Fibroblast of mammary gland (primary cell): ENCODE measurements at regions not wholly inside any gene's neighbourhood (a gene's known extent, or its start where the extent isn't known, plus 50 kb on each side); places are given as distances from the start of the nearest gene placed in this dataset.
A peak's percentile ranks its signal among the peaks of the same experiment; 100 is the strongest.
"Not testable (repeated sequence)": the region's sequence is repeated elsewhere in the genome, so short reads cannot be mapped to it uniquely, and the experiment has no call there.

Experiments
- DNase-seq: peaks from one replicate; pipeline ENCODE4 v3.0.0-alpha.2; 2010; ENCODE audit warnings: low read depth
- H3K4me3 ChIP-seq: 2 replicates; pipeline ENCODE4 v1.5.1; 2011; ENCODE audit warnings: low read depth, mild to moderate bottlenecking, low read length, moderate library complexity; ENCODE audit not compliant: control insufficient read depth
- TF ChIP-seq, protein P1 (sequence below): conservative IDR thresholded peaks from 2 replicates; pipeline ENCODE4 v1.5.1; 2011; ENCODE audit warnings: low read depth, low read length, inconsistent platforms; ENCODE audit not compliant: control insufficient read depth, insufficient read depth

DNA sequence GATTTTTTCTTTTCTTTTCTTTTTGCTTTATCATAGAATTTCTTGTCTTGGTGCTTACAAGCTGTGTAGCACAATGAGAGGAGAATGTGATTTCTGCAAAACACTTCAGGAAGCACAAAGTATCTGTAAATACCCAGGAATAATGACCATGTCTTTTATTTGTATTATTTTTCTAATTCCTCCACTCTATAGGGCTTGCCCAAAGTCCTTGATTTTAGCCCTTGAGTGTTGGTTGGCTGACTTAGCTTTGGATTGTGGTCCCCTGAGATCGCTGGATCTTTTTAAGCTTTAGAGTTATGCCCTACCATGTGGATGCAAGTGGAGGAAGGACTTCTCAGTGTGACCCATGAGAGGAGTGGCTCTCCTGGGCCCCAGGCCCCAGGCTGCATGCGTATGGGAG lies 52.2 kb downstream of the HOXC4 start:
- DNase-seq, result not testable (repeated sequence)

DNA sequence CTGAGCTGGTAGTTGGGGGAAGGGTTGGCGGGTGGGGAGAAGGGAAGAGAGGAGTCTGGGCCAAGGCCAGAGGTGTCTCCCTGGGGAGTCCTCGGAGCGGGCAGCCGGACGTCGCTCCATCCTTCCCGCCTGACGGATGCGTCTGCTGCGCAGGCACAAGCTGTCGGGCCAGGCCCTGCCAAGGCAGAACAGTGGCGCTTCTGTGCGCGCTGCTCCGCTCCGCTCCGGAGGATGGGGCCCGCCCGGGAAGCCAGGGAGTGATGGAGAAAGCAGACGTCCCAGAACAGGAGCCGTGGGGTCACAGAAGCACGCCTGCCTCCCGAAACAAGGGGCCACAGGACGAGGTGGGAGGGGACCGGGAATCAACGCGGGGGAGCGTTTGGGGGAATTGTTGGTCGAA lies 52.6 kb downstream of the HOXC4 start:
- not testable (repeated sequence) for DNase-seq, H3K4me3 ChIP-seq

More for the DNA sequence above, 52.2 kb downstream of the HOXC4 start:
- not testable (repeated sequence) for H3K4me3 ChIP-seq

DNA sequence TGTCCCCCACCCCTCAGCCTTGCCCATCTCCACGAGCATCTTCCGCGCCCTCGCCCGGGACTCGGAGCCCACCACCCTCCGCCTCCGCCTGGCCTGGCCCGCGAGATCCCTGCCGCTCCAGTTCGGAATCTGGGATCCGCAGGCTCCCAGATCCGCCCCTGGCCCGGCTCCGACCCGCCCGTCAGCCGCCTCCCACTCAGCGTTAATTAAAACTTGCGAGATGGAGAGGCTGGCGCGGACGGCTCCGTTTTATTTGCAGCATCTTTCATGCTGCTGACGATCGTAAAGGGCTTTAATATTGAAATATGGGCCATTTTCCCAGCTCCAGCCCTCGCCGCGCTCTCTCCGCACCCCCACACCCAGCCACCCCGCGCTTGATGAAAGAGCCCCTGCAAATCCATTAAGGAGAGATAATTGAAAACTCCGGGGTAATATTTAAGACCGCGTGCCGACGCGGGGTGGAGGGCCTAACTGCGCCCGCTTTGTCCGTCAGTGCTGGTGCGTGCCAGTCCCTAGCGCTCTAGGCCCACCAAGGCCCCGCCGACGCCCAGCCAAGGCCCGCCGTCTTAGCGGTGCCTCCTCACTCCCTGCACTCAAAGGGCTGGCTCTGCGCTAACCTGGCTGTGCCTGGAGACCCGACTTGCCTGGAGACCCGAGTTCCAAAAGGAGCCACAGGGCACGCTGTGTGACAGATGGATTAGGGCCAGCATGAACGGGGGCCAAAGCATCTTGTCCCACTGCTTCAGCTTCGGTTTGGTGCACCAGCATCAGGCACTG lies 53.4 kb downstream of the HOXC4 start:
- DNase-seq, H3K4me3 ChIP-seq: not testable (repeated sequence)

DNA sequence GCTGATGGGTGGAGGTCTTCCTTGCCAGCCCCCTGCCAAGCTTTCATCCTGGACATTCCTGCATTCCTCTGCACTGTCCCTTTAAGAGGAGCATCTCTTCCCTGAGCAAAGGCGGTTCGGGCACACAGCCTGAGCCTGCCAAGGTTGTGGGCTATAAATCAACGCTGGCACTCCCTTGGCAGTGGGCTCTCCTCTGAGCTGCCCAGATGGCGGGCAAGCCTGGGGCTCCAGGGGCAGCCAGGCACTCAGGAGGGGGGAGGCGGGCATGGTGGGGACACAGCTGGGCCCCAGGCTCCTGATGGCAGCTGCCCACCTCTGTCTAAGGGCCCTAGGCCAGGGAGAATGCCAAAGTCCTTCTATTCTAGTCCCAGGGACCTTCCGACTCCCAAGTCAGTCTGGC lies 58.7 kb downstream of the HOXC4 start:
- not testable (repeated sequence) for H3K4me3 ChIP-seq, DNase-seq

DNA sequence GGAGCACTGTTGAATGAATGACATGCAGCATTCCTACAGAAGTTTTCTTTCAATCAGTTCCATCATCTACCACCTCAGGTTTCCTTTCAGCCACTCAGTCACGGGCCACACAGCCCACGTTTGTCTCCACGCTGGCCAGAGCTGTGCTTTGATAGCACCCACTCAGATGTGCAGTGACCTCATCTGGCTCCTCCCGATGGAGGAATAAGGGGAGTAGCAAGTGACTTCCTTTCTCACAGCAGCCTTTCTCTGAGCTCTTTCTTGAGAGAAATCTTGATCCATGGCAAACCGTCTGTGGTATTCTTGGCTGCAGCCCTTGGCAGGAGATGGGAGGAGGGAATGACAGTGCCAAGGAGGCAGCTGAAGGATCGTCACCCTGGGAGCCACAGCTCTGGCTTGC lies 62.4 kb downstream of the HOXC4 start:
- peak; percentile 42 for DNase-seq
- not testable (repeated sequence) for H3K4me3 ChIP-seq

DNA sequence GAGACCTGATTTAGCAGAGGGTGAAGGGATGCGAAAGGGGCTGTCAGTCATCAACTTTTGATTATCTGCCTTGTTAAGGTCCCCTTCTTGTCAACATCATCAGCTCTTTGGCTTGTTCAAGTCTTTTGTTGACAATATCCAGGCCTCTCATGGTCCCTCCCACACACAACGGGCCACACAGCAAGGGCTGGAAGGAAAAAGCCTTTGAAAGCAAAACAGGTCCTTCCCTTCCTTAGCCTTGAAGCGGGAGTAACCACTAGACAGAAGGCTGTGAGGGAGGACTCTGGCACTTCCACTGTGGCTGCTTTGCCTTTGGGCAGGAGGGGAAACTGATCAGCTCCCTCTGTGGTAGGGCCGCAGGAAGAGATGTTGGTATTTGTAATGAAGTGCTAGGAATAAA lies 63.8 kb downstream of the HOXC4 start:
- DNase-seq, H3K4me3 ChIP-seq: not testable (repeated sequence)

DNA sequence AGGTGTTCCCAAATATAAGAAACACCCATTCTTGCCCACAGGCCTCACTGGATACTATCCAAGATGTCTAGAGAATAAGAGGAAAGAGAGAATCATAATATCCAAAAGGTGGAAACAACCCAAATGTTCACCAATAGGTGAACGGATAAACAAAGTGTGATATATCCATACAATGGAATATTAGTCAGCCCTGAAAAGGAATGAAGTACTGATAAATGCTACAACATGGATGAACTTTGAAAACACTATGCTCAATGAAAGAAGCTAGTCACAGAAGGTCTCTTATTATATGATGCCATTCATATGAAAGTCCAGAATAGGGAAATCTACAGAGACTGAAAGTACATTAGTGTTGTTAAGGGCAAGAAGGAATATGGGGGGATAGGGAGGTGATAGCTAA lies 65.4 kb downstream of the HOXC4 start:
- not testable (repeated sequence) for H3K4me3 ChIP-seq, DNase-seq

DNA sequence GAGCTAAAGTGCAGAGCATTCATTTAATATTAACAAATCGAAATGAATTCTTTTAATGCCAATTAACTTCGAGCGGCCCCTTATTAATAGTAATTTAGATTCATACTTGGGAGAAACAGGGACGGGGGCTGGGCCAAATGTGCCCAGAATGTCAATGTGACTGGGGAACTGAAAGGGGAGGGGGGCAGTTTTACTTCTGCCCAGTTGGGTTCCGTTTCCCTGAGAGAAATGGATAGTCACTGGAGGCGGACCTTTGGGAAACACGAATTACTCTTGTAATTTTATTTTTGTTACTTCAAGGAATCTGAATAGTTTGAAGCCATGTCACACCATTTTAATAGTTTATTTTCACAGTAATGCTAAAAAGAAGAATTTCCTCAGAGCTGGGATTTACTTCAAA lies 64.8 kb downstream of the SMUG1 start:
- H3K4me3 ChIP-seq, DNase-seq: not testable (repeated sequence)

DNA sequence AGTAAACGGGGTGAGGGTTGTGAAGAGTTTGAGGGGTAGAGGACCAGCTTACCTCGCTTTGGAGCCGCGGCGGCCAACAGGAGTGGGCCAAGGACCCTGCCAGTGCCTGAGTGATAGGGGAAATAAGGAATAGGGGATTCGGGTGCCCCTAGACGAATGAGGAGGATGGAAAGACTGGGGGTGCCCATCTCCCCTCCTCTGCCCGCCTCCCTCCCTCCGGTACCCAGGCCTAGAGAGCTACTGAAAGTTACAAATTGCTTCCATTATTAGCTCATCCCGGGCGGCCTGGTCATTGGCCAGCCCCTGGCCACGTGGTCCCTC lies 63.1 kb downstream of the SMUG1 start:
- H3K4me3 ChIP-seq, result peak overlapping the region; percentile 60
- DNase-seq, result not testable (repeated sequence)

DNA sequence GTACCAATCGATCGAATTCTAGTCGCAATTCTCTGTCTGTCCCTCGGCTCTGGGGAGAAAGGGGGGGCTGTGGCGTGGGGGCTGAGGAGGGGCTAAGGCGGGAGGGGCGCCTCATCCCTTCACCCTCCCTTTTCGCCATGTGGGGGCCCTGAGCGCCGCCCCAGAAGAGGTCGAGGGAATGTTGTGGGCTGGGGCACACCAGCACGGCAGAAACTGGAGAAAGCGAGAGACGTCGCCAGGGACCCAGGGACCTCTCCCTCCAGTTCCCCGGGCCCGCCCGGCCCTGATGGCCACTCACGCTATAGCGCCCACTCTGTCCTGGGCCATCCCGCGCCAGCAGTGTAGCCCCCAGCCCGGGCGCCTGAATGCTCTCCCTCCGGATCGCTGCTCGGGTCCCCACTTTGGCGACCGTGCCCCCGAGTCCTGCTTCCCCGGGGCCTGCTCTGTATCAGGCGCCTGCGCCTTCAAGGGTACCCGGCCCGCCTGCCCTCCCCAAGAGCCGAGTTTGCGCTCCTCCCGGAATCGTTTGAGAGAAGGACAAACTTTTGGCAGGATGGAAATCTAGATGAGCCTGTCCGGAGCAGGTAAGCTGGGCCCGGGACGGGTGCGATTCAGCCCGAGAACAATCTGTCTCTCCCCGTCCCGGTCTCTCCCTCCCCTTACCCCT lies 62.6 kb downstream of the SMUG1 start:
- H3K4me3 ChIP-seq, result peak overlapping the region; percentile 60
- TF ChIP-seq, protein P1, sequence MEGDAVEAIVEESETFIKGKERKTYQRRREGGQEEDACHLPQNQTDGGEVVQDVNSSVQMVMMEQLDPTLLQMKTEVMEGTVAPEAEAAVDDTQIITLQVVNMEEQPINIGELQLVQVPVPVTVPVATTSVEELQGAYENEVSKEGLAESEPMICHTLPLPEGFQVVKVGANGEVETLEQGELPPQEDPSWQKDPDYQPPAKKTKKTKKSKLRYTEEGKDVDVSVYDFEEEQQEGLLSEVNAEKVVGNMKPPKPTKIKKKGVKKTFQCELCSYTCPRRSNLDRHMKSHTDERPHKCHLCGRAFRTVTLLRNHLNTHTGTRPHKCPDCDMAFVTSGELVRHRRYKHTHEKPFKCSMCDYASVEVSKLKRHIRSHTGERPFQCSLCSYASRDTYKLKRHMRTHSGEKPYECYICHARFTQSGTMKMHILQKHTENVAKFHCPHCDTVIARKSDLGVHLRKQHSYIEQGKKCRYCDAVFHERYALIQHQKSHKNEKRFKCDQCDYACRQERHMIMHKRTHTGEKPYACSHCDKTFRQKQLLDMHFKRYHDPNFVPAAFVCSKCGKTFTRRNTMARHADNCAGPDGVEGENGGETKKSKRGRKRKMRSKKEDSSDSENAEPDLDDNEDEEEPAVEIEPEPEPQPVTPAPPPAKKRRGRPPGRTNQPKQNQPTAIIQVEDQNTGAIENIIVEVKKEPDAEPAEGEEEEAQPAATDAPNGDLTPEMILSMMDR, result no peak
- DNase-seq, result peak; percentile 50

DNA sequence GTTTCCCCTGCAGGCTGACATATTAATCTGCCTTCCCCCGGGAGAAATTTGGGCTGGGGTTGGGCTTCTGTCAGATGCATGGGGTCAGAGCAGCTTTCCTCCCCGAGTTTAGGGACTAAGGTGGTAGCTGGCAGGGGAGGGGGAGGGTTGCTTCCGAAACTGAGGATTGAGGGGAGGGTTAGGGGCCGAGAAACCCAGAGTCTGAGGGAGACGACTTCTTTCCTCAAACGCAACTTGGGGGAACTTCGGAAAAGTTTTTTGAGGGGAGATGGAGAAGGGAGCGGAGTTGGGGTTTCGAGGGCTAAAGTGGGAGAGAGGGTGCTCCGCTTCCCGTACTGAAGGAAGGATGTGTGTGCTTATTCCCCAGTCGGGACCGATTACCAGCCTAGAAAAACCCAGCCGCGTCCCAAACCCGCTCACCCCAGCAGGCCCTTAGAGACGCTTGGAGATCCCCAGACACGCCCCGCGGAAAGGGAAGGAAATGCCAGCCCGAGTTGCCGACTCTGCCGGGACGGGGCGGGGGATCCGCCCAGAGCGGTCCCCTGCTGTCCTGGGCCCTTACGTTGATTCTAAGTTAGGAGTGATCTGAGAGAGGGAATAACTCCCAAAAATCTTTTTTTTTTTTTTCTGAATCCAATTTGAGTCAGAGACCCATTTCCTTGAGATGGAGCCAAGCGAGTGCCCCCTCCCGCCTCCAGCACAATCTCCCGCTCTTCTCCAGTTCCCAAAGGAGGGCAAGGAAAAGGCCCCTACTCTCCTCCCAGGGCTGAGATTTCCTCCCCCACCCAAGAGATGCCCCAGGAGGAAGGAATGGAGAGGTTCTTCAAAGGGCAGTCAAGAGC lies 61.9 kb downstream of the SMUG1 start:
- TF ChIP-seq, protein P1, result no peak
- peak overlapping the region; percentile 60 for H3K4me3 ChIP-seq
- peak; percentile 54 for DNase-seq
